Karpas-422 (cell line): ENCODE measurements at regions not wholly inside any gene's neighbourhood (a gene's known extent, or its start where the extent isn't known, plus 50 kb on each side); places are given as distances from the start of the nearest gene placed in this dataset.
"Not testable (repeated sequence)": the region's sequence is repeated elsewhere in the genome, so short reads cannot be mapped to it uniquely, and the experiment has no call there.

Source experiments
- DNase-seq: peaks from one replicate; pipeline ENCODE4 v3.0.0-alpha.2; 2015
- H2AFZ ChIP-seq: fragments of 200-600 bp; sonication (generic); 2 replicates; pipeline ENCODE4 v1.6.1; 2014; ENCODE audit warnings: antibody characterized with exemption, low read length, mixed read lengths
- H3K27ac ChIP-seq: fragments of 200-600 bp; sonication (generic); 2 replicates; pipeline ENCODE4 v1.5.1; 2014; ENCODE audit warnings: mild to moderate bottlenecking, low read length, moderate library complexity
- H3K27me3 ChIP-seq: fragments of 200-600 bp; sonication (generic); 2 replicates; pipeline ENCODE4 v1.6.1; 2014; ENCODE audit warnings: low read length, mixed read lengths
- H3K36me3 ChIP-seq: fragments of 200-600 bp; sonication (generic); 2 replicates; pipeline ENCODE4 v1.6.1; 2014; ENCODE audit warnings: low read length, mixed read lengths; ENCODE audit not compliant: insufficient read depth
- H3K4me1 ChIP-seq: fragments of 200-600 bp; sonication (generic); 2 replicates; pipeline ENCODE4 v1.6.1; 2014; ENCODE audit warnings: mild to moderate bottlenecking, low read length, mixed read lengths
- H3K4me2 ChIP-seq: fragments of 200-600 bp; sonication (generic); 2 replicates; pipeline ENCODE4 v1.6.1; 2014; ENCODE audit warnings: low read length, low read depth, mild to moderate bottlenecking; ENCODE audit not compliant: poor library complexity, severe bottlenecking
- H3K4me3 ChIP-seq: fragments of 200-600 bp; sonication (generic); 2 replicates; pipeline ENCODE4 v1.5.1; 2014; ENCODE audit warnings: mild to moderate bottlenecking, antibody characterized with exemption, low read length, mixed read lengths
- H3K79me2 ChIP-seq: fragments of 200-600 bp; sonication (generic); 2 replicates; pipeline ENCODE4 v1.6.1; 2014; ENCODE audit warnings: mild to moderate bottlenecking, low read length, mixed read lengths
- H3K9ac ChIP-seq: fragments of 200-600 bp; sonication (generic); 2 replicates; pipeline ENCODE4 v1.6.0; 2014; ENCODE audit warnings: low read length
- H3K9me2 ChIP-seq: fragments of 200-600 bp; sonication (generic), shearing (Covaris generic); replicated peaks from 2 replicates; pipeline ENCODE4 v1.6.0; 2014; ENCODE audit warnings: mild to moderate bottlenecking, low read length, moderate library complexity; ENCODE audit not compliant: insufficient read depth
- H3K9me3 ChIP-seq: fragments of 300-700, 200-600 bp; sonication (generic); 2 replicates; pipeline ENCODE4 v1.6.1; 2014; ENCODE audit warnings: low read length, mixed read lengths
- H4K20me1 ChIP-seq: fragments of 200-600 bp; sonication (generic); 2 replicates; pipeline ENCODE4 v1.6.1; 2014; ENCODE audit warnings: mild to moderate bottlenecking, antibody characterized with exemption, low read length, low read depth; ENCODE audit not compliant: insufficient read depth

- Histone ChIP-seq H3K27ac (no peak overlapping the region), H3K4me2 (no peak overlapping the region)
Observed at GRCh38 chr12:13339538-13339937, 143.0 kb downstream of the EMP1 start.

GRCh38 chr12:13339091-13339490 is 142.6 kb downstream of the EMP1 start:
- H2AFZ ChIP-seq = no peak overlapping the region

More at GRCh38 chr12:13339538-13339937, 143.0 kb downstream of the EMP1 start:
- H4K20me1 ChIP-seq = no peaks in the 10 kb centered on the region
- H3K9ac ChIP-seq = no peak overlapping the region
- no peak overlapping the region for H2AFZ ChIP-seq
- H3K9me3 ChIP-seq = no peaks in the 10 kb centered on the region
- H3K36me3 ChIP-seq = no peaks in the 10 kb centered on the region
- no peaks in the 10 kb centered on the region for H3K79me2 ChIP-seq
- no peaks in the 10 kb centered on the region for H3K4me1 ChIP-seq
- H3K9me2 ChIP-seq = no peaks in the 10 kb centered on the region
- no peak overlapping the region for H3K4me3 ChIP-seq
- H3K27me3 ChIP-seq = no peaks in the 10 kb centered on the region
- no peak for DNase-seq

GRCh38 chr12:13337791-13338190 is 141.3 kb downstream of the EMP1 start:
- DNase-seq = no peak
- no peaks in the 10 kb centered on the region for H3K9me2 ChIP-seq
- no peaks in the 10 kb centered on the region for H3K79me2 ChIP-seq
- H4K20me1 ChIP-seq = no peaks in the 10 kb centered on the region
- H3K27ac ChIP-seq = no peak overlapping the region
- H3K4me1 ChIP-seq = no peaks in the 10 kb centered on the region
- H3K4me3 ChIP-seq = no peak overlapping the region
- no peaks in the 10 kb centered on the region for H3K9me3 ChIP-seq
- H3K36me3 ChIP-seq = no peaks in the 10 kb centered on the region
- H2AFZ ChIP-seq = no peak overlapping the region
- H3K9ac ChIP-seq = no peak overlapping the region
- no peak overlapping the region for H3K4me2 ChIP-seq
- H3K27me3 ChIP-seq = no peaks in the 10 kb centered on the region

More at GRCh38 chr12:13339091-13339490, 142.6 kb downstream of the EMP1 start:
- Histone ChIP-seq H3K4me3 (no peak overlapping the region), H3K4me1 (no peaks in the 10 kb centered on the region), H3K9me3 (no peaks in the 10 kb centered on the region), H3K9me2 (no peaks in the 10 kb centered on the region), H3K79me2 (no peaks in the 10 kb centered on the region), H3K36me3 (no peaks in the 10 kb centered on the region), H3K9ac (no peak overlapping the region), H3K27me3 (no peaks in the 10 kb centered on the region), H3K27ac (no peak overlapping the region), H3K4me2 (no peak overlapping the region), H4K20me1 (no peaks in the 10 kb centered on the region)
- DNase-seq = no peak

- no peaks in the 10 kb centered on the region for H3K36me3 ChIP-seq
- H3K4me3 ChIP-seq = no peak overlapping the region
- no peak for DNase-seq
- no peaks in the 10 kb centered on the region for H3K79me2 ChIP-seq
- H3K9me2 ChIP-seq = no peaks in the 10 kb centered on the region
- no peaks in the 10 kb centered on the region for H3K27me3 ChIP-seq
- H3K4me1 ChIP-seq = no peaks in the 10 kb centered on the region
- no peak overlapping the region for H2AFZ ChIP-seq
- no peak overlapping the region for H3K27ac ChIP-seq
- no peaks in the 10 kb centered on the region for H4K20me1 ChIP-seq
- H3K4me2 ChIP-seq = no peak overlapping the region
- no peak overlapping the region for H3K9ac ChIP-seq
- no peaks in the 10 kb centered on the region for H3K9me3 ChIP-seq
Observed at GRCh38 chr12:13336216-13336615, 139.7 kb downstream of the EMP1 start.

DNA sequence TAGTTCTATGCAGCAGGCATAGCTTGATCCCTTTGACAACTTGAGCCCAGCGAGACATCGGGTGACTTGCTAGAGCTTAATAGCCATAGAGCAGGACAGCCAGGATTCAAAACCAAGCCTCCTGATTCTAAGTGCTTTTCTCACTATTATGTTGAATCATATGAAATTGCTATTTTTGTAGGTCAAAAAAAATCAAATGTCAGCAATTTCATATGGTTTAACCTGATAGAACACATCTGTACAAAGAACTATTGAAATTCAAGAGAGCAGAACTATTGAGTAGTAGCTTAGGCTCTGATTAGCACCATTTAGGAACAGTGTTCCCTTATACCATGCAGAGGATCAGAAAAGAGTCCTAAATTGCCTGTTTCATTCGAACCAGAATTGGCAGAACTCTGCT is 132.0 kb downstream of the EMP1 start:
- DNase-seq = no peak
- Histone ChIP-seq H3K9me2 (no peaks in the 10 kb centered on the region), H3K4me2 (no peak overlapping the region), H4K20me1 (no peaks in the 10 kb centered on the region), H3K79me2 (no peaks in the 10 kb centered on the region), H3K36me3 (no peaks in the 10 kb centered on the region), H2AFZ (no peak overlapping the region), H3K9me3 (no peaks in the 10 kb centered on the region), H3K27me3 (no peaks in the 10 kb centered on the region), H3K9ac (no peak overlapping the region), H3K27ac (no peak overlapping the region), H3K4me3 (no peak overlapping the region), H3K4me1 (no peaks in the 10 kb centered on the region)

DNA sequence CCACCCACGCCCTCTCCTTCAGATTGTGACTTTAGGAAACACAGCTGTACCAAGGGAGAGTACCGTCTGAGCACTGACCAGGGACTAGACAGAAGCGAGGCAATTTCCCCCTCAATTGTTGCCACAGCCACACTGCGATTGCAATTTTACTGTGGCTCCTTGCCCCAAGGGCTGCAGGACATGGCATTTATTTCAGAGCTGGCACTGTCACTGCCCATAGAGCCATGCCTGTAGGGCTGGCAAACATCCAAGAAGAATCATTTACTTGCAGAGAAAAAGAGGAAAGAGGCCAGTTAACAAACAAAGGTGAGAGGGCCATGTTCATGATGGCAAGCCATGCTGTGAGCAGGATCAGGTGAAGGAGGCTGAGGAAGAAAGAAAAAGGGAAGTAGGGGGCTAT is 129.6 kb downstream of the EMP1 start:
- DNase-seq = no peak
- no peak overlapping the region for H3K27ac ChIP-seq
- no peaks in the 10 kb centered on the region for H3K27me3 ChIP-seq
- H3K9me3 ChIP-seq = no peaks in the 10 kb centered on the region
- no peak overlapping the region for H3K4me3 ChIP-seq
- H3K4me2 ChIP-seq = no peak overlapping the region
- no peaks in the 10 kb centered on the region for H4K20me1 ChIP-seq
- H2AFZ ChIP-seq = no peak overlapping the region
- no peak overlapping the region for H3K9ac ChIP-seq
- no peaks in the 10 kb centered on the region for H3K9me2 ChIP-seq
- H3K79me2 ChIP-seq = no peaks in the 10 kb centered on the region
- no peaks in the 10 kb centered on the region for H3K4me1 ChIP-seq
- H3K36me3 ChIP-seq = no peaks in the 10 kb centered on the region

- H3K4me1 ChIP-seq, H3K36me3 ChIP-seq, H3K27ac ChIP-seq, H3K9ac ChIP-seq, H4K20me1 ChIP-seq, H2AFZ ChIP-seq, DNase-seq, H3K4me3 ChIP-seq, H3K4me2 ChIP-seq, H3K9me3 ChIP-seq, H3K9me2 ChIP-seq, H3K79me2 ChIP-seq, H3K27me3 ChIP-seq: not testable (repeated sequence)
Observed at GRCh38 chr12:13325037-13325436, 128.5 kb downstream of the EMP1 start.

DNA sequence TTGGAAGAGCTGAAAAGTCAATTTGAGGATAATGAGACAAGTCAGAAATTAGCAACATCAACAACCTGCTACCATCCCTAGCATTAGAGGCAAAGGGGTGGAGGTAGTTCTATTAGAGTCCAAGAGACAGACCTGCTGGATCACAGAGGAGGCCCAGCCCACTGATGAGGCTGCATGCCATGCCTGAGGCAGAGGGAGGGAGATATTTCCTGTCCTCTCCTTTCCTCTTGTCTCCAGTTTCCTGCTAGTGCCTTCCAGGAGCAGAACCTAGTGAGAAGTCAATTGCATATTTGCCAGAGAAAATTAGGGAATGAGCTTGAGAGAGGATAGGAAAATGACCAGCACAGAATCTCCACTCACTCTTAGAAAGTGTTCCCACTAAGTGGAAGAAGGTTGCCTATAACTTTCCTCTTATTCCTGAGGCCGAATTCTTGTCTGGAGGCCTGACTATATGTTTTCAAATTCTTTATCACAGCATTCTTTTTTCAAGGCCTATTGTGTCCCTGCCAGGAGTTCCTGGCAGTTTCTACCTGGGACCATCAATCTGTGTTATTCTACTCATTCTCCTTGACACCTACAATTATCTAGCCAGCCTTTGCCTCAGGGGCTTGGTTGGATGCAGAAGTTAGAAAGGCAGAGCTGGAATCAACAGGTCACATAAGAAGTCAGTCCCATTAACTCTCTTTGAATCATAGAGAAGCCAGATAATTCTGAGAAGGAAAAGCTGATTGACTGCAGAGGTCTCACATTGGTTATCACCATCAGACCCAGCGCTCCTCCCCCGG is 121.9 kb downstream of the EMP1 start:
- Histone ChIP-seq H3K27ac (no peak overlapping the region), H3K4me3 (no peak overlapping the region)

More for the DNA sequence above, 121.9 kb downstream of the EMP1 start:
- Histone ChIP-seq H3K9me2 (no peaks in the 10 kb centered on the region), H4K20me1 (no peaks in the 10 kb centered on the region), H3K79me2 (no peaks in the 10 kb centered on the region), H3K4me2 (no peak overlapping the region), H3K27me3 (no peaks in the 10 kb centered on the region), H3K9me3 (no peaks in the 10 kb centered on the region), H3K4me1 (no peaks in the 10 kb centered on the region), H3K36me3 (no peaks in the 10 kb centered on the region), H2AFZ (no peak overlapping the region), H3K9ac (no peak overlapping the region)
- no peak for DNase-seq
